ELF-1 (cell line): ENCODE measurements at regions not wholly inside any gene's neighbourhood (a gene's known extent, or its start where the extent isn't known, plus 50 kb on each side); places are given as distances from the start of the nearest gene placed in this dataset.

ENCODE experiments used
- DNase-seq: peaks from one replicate; pipeline ENCODE4 v3.0.0-alpha.2; 2016; ENCODE audit warnings: low read depth, low spot score

GRCh38 chr11:69393178-69393832, 88.2 kb upstream of the LINC01488 start:
- no peak for DNase-seq

GRCh38 chr11:69393865-69394233, 87.6 kb upstream of the LINC01488 start:
- no peak for DNase-seq

- peak; percentile 41 for DNase-seq
These were observed 87.1 kb upstream of the LINC01488 start for GRCh38 chr11:69394234-69394868.

GRCh38 chr11:69394869-69395246, 86.6 kb upstream of the LINC01488 start:
- no peak for DNase-seq

GRCh38 chr11:69395287-69395686, 86.2 kb upstream of the LINC01488 start:
- no peak for DNase-seq

- DNase-seq = no peak
These were observed 85.2 kb upstream of the LINC01488 start for GRCh38 chr11:69396051-69396947.

- DNase-seq = no peak
These were observed 84.5 kb upstream of the LINC01488 start for GRCh38 chr11:69396948-69397307.

GRCh38 chr11:69397732-69398131, 83.7 kb upstream of the LINC01488 start:
- no peak for DNase-seq

- peak; percentile 69 for DNase-seq
These were observed 82.7 kb upstream of the LINC01488 start for GRCh38 chr11:69398529-69399492.

GRCh38 chr11:69400140-69400539, 81.3 kb upstream of the LINC01488 start:
- DNase-seq = no peak

GRCh38 chr11:69400771-69401590, 80.5 kb upstream of the LINC01488 start:
- no peak for DNase-seq

- no peak for DNase-seq
These were observed 79.7 kb upstream of the LINC01488 start for GRCh38 chr11:69401715-69402114.

- no peak for DNase-seq
These were observed 79.1 kb upstream of the LINC01488 start for GRCh38 chr11:69402251-69402887.

- no peak for DNase-seq
These were observed 77.8 kb upstream of the LINC01488 start for GRCh38 chr11:69403556-69404215.

GRCh38 chr11:69406060-69406459, 75.4 kb upstream of the LINC01488 start:
- DNase-seq = no peak

- no peak for DNase-seq
These were observed 71.4 kb upstream of the LINC01488 start for GRCh38 chr11:69409812-69410645.

GRCh38 chr11:69411257-69411924, 70.1 kb upstream of the LINC01488 start:
- no peak for DNase-seq
